Keratinocyte (primary cell): ENCODE measurements at regions not wholly inside any gene's neighbourhood (a gene's known extent, or its start where the extent isn't known, plus 50 kb on each side); places are given as distances from the start of the nearest gene placed in this dataset.

Experiments used
- EZH2 ChIP-seq: IDR thresholded peaks from one replicate; pipeline ENCODE4 v1.6.1; 2012; ENCODE audit warnings: inconsistent platforms, mild to moderate bottlenecking, low read length, moderate library complexity
- TF ChIP-seq, protein P1 (sequence below), 3 experiments: IDR thresholded peaks in 1 of 3; conservative IDR thresholded peaks in 1 of 3; optimal IDR thresholded peaks in 1 of 3; 2 replicates in 2 of 3; 3 replicates in 1 of 3; pipeline versions ENCODE3 to v1.5.1; 2011; ENCODE audit warnings: low read length in 3 of 3, mild to moderate bottlenecking in 3 of 3, moderate library complexity in 2 of 3, control low read depth in 1 of 3, inconsistent platforms in 1 of 3; ENCODE audit not compliant: insufficient read depth in 2 of 3; ENCODE audit errors: extremely low read depth in 1 of 3

DNA sequence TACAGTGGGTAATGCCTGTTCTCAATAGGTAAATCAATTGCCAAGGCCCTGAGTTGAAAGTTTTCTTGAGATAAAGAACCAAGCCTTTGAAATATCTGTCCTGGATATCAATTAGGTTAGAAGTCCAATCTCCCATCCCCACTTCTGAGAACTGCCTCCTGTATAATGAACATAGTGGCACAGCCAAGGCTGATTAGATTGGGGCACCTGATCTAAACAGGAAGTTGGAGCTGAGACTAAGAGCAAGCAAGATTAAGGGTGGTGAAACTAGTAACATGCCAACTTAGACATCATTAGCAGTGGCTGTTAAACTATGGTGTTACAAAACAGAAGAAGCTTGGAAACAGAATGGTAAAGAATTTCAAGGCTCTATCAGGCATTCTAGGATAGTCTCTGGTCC is 137.7 kb upstream of the TMEM108 start:
- TF ChIP-seq, protein P1, sequence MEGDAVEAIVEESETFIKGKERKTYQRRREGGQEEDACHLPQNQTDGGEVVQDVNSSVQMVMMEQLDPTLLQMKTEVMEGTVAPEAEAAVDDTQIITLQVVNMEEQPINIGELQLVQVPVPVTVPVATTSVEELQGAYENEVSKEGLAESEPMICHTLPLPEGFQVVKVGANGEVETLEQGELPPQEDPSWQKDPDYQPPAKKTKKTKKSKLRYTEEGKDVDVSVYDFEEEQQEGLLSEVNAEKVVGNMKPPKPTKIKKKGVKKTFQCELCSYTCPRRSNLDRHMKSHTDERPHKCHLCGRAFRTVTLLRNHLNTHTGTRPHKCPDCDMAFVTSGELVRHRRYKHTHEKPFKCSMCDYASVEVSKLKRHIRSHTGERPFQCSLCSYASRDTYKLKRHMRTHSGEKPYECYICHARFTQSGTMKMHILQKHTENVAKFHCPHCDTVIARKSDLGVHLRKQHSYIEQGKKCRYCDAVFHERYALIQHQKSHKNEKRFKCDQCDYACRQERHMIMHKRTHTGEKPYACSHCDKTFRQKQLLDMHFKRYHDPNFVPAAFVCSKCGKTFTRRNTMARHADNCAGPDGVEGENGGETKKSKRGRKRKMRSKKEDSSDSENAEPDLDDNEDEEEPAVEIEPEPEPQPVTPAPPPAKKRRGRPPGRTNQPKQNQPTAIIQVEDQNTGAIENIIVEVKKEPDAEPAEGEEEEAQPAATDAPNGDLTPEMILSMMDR (optimal IDR thresholded peaks at IDR 0.05 in 1 of 3, IDR thresholded peaks at IDR 0.05 in 1 of 3, conservative IDR thresholded peaks at IDR 0.05 in 1 of 3; ENCODE audit: extremely low read depth in 1 of 3, insufficient read depth in 2 of 3, low read length in 3 of 3) = no peak
- no peak for TF ChIP-seq EZH2
